GM21723 (cell line): ENCODE measurements at regions not wholly inside any gene's neighbourhood (a gene's known extent, or its start where the extent isn't known, plus 50 kb on each side); places are given as distances from the start of the nearest gene placed in this dataset.

Experiments
- ATAC-seq: cut with Tn5 transposase; IDR thresholded peaks from one replicate; pipeline ENCODE4 v1.9.1; 2021; ENCODE audit warnings: mild to moderate bottlenecking, moderate library complexity; ENCODE audit not compliant: unreplicated experiment

GRCh38 chr16:82567175-82567574 lies 59.6 kb upstream of the CDH13 start:
- no peak for ATAC-seq

- no peak for ATAC-seq
These were observed 63.4 kb upstream of the CDH13 start for GRCh38 chr16:82563401-82563800.

GRCh38 chr16:82562183-82562683 lies 64.5 kb upstream of the CDH13 start:
- no peak for ATAC-seq

DNA sequence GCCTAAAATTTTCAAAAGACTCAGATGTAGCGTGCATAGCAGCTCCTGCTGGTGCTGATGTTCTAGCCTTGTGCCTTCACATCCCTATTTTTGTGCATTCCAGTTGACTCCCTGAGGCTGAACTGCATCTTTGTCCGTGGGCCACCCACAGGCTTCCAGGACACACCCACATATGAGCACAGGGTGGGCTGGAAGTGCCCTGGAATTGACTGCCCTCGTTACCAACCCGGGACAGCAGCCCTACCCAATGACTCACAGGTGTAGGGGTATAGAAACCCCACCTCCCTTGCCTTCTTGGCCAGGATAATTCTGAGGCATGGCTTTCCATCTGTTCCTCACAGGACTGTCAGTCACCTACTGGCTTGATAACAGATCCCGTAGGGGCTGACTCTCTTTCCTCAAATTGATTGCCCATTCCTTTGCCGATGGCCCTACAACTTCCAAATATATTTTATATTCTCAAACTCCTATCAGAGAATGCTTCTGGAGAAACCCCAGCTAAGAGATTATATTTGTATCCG lies 65.9 kb upstream of the CDH13 start:
- ATAC-seq = no peak

DNA sequence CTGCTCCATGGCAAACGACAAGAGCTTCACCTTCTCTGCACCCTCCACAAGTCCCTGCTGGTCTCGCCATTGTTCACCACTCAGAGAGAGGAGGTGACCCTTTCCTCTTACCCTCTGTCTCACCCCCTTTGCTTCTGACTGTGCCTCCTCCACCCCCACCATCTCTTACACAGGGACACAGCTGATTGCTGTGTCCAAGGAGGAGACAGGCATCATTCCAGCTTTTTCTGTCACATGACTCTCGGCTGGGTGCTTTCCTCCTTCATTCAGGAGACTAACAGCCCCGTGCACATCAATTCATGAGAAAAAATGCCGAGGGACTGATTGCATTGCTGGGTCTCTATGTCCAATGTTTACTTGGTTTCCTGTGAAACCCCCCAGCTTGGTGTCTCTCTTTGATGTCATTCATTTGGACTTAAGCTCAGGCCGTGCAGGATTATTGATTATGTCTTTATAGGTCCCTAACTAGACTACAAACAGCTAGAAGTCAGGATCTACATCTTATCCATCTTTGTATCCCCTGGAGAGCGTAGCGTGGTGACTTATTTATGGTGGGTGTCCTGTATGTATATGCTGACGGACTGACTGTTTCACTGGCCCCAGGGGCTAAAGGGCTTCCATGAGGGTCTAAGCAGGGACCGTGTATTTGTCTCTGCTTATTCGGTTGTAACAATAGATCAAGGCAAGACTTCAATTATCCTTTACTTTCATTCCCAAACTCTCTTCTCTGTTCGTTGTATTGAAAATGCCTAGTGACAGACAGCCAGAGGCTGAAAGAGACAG lies 82.2 kb upstream of the CDH13 start:
- ATAC-seq = no peak

DNA sequence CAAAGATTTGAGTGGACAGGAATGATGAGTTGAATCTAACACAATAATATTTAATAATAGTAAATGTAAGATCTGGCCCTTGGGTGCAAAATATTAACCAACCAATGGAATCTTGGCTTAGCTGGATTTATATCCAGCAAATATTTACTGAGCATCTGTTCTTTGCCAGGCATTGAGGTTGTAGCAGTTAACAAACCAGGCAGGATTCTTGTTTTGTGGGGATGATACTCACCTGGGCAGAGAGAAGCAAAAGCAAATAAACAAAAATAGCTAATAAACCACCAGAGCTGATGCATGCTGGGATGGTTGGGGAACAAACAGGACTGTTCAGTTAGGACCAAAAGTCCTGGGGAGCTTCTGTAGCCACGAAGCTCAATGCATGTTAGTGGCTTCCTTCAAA lies 84.1 kb upstream of the CDH13 start:
- ATAC-seq = no peak

DNA sequence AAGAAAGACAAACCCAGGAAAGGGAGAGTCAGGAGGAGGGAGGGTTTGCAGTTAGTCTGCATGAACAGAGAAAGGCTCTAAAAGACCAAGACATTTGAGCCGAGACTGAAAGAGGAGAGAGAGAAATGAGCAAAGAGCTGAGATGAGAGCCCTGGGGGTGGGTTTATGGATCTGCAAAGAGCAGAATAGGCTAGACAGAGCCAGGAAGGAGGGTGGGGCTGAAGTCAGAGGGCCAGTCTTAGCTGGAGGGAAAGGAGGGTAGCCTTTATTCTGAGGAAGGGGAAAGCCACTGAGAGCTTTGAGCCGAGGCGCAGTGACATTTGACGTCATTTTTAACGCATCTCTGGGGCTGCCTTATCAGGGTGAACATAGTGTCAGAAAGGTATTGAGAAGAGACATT lies 85.7 kb upstream of the CDH13 start:
- no peak for ATAC-seq

DNA sequence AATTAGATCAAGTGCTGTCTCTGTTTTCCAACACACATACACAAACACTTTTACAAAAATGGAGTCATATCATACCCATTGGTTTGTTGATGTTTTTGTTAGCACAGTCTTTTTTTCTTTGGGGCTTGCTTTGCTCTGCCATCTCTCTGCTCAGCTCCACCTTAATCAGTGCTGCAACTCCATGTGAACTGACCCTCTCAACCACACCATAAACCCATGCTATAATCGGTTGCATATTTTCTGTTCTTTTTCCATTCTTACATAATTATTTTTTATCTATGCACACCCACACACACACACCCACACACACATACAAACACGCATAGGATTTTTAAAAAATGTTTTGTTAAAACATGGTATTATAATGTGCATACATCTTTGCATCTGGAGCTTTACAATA lies 91.0 kb upstream of the CDH13 start:
- ATAC-seq = no peak

GRCh38 chr16:82535262-82535661 lies 91.5 kb upstream of the CDH13 start:
- no peak for ATAC-seq

DNA sequence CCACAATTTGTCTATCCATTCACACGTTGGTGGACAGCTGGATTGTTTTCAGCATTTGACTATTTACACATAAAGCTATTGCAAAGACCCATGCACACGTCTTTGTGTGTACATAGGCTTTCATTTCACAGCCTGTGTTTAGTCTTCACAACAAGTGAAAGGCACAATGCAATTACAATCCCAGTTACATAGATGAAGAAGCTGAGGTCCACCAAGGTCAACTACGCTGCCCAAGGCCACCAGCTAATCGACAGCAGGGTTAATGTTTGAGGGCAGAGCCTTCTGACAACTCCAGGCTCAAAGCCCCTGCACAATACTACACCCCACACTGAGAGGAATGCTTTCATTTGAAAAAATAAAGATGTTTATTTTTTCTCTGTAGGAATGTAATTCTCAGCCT lies 93.6 kb upstream of the CDH13 start:
- ATAC-seq = no peak

GRCh38 chr16:82530883-82531282 lies 95.9 kb upstream of the CDH13 start:
- no peak for ATAC-seq

DNA sequence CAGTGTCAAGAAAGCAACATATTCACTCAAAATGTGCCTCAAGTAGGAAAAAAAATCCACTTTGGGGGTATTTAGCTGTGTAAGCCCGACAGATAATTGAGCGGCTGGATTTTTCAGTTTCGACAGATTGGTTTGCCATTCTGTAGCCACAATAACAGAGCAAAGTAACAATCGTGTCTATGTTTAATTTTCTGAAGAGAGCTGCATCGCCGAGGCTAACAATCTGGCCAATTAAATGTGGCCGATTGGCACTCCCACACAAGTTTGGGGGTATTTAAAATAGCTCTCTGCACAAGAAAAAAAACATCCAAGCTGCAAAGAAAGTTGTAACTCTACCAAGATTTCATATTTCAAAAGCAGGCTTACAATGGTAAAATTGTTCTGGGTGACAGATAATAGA lies 99.7 kb upstream of the CDH13 start:
- ATAC-seq = no peak

DNA sequence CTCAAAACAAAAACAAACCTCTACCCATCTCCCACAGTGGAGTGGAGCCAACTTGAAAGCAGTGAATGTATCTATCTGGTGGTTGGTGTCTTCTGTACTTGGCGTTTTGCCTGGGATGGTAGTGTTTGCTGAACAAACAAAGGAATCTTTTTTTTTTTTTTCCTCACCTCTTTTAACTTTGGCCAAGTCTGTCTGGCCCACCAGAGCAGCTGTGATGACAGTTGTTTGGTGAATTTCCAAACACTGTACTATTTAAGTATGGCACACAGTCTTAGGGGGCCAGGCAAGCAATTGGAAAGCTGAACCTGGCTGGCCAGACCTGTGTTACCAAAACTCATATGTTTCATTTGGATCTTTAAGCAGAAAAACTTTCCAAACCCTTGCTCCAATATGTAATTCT lies 101.8 kb upstream of the CDH13 start:
- no peak for ATAC-seq

- no peak for ATAC-seq
These were observed 103.0 kb upstream of the CDH13 start for GRCh38 chr16:82523815-82524214.

DNA sequence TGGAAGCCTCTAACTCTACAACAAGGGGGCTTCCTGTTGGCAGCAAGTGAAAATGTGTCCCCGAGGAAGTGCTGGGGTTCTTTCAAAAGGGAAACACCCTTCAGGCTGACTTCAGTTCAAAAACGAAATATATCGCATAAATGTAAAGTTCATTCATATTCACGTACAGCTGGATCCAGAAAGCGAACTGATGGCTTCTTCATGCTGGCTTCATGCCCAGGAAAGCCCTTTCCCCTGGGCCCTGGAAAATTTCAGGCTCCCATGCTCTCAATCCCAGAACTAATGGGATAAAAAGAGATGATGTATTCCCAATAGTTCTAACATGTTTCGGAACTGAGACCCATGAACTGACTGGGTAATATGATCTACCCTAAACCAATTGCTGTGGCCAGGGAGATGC lies 104.7 kb upstream of the CDH13 start:
- ATAC-seq = no peak

- ATAC-seq = no peak
These were observed 108.0 kb upstream of the CDH13 start for GRCh38 chr16:82518811-82519210.

DNA sequence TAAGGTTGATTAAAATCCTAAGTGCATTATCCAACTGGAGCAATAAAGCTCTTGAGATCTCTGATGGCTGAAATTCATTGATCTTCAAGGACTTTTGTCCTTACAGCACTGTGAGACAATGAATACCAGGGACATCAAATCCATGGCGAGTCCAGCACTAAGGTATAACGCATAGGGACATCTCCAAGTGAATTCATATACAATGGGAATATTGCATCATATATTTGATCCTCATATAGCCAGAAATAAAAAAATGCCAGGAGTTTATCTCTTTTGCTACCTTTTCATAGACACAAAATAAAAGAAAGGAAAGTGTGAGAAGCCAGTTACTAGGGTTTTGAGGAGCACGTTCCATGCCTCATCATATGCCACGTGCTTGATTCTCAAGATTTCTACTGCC lies 112.5 kb upstream of the CDH13 start:
- no peak for ATAC-seq

- no peak for ATAC-seq
These were observed 115.9 kb upstream of the CDH13 start for GRCh38 chr16:82510789-82511305.

GRCh38 chr16:82509691-82510430 lies 116.9 kb upstream of the CDH13 start:
- ATAC-seq = no peak

DNA sequence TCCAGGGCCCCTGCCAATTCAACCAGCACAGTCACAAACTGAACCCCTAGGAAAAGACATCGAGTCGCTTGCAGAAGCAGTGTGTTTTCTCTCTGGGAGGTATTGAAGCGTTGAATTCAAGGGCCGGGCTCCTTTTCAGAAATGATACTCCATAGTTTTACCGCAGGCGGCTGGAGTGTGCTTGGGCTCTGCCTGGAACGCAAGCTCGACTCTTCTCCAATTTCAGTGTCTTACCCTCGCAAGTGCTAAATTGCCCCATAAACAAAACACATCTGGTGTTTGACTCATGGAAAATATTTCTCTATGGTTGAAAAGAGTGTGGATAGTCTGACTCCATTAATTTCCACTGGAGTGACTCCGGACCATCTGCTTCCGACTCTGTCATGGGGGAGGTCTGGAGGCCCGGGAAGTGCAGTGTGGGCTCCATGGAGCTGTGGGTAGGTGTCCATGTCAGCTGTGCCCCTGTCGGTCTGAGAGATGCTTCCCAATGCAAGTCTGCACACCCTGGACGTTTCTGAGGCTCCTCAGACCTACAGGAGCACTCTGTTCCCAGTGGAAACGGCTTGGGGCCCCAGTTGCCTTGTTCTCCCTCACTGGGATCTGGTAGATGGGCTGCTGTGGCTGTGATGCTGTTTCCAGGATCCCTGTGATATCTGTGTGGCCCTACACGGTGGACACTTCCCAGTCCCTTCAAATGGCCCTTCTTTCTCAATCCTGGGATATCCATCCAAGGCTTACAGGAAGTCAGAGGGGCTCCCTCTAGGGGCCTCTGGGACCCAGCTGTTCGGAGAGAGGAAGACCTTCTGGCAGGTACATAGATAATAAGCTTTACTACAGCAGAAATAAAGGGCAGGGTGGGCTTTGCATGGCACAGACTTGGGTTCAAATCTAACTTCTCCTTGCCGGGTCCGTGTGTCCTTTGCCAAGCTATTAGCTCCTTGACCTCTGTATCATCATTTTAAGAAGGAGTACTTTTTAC lies 119.8 kb upstream of the CDH13 start:
- no peak for ATAC-seq

DNA sequence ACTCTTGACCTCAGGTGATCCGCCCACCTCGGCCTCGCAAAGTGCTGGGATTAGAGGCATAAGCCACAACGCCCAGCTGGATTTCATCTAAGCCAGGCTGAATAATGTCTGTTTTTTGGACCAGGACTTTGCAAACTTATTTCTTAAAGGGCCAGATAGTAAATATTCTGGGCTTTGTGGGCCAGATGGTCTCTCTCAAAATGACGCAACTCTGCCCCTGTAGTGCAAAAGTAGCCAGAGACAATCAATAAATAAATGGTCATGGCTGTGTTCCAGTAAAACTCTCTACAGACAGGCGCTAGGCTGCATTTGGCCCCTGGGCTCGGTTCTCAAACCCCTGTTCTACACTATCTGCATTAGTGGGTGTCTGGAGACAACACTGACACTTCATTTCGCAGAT lies 121.9 kb upstream of the CDH13 start:
- ATAC-seq = no peak
